Tibial artery (tissue), 4 donors: ENCODE measurements at regions not wholly inside any gene's neighbourhood (a gene's known extent, or its start where the extent isn't known, plus 50 kb on each side); places are given as distances from the start of the nearest gene placed in this dataset.

Experiments
- DNase-seq, 2 donors: peaks; one replicate each; pipeline ENCODE4 v3.0.0-alpha.2; 2019
- H3K27ac ChIP-seq, 2 donors: fragments of 200-600 bp; sonication (generic) in 1 of 2; 1 replicate in 1 of 2; 2 replicates in 1 of 2; pipeline ENCODE4 v1.5.1; 2018 to 2019; ENCODE audit warnings: mild to moderate bottlenecking in 1 of 2
- H3K27me3 ChIP-seq, 2 donors: fragments of 200-600 bp; sonication (generic) in 1 of 2; one replicate each; pipeline versions ENCODE4 v1.5.1 to v1.6.0; 2016 to 2019
- H3K36me3 ChIP-seq, 3 donors: fragments of 200-600 bp; sonication (generic) in 2 of 3; one replicate each; pipeline ENCODE4 v1.5.1; 2016 to 2019; ENCODE audit warnings: mild to moderate bottlenecking in 2 of 3
- H3K4me1 ChIP-seq, 4 donors: fragments of 200-600 bp; sonication (generic) in 2 of 4; 1 replicate in 3 of 4; 2 replicates in 1 of 4; pipeline ENCODE4 v1.5.1; 2016 to 2019
- H3K4me3 ChIP-seq, 2 donors: fragments of 200-600 bp; sonication (generic) in 1 of 2; 1 replicate in 1 of 2; 2 replicates in 1 of 2; pipeline ENCODE4 v1.5.1; 2018 to 2019; ENCODE audit warnings: mild to moderate bottlenecking in 2 of 2
- H3K9me3 ChIP-seq, 3 donors: fragments of 200-600 bp; sonication (generic) in 1 of 3; one replicate each; pipeline ENCODE4 v1.5.1; 2016 to 2019
- intact Hi-C: fragments of 100-400 bp; cut with DNase I; formaldehyde crosslinking; loops from one replicate; pipeline ENCODE4 v1.15.0; 2023; ENCODE audit warnings: low total_unique reads
- TF ChIP-seq, protein P1 (sequence below), 2 experiments: fragments of 200-600 bp in 1 of 2; fragments of 450-650 bp in 1 of 2; IDR thresholded peaks; one replicate each; pipeline ENCODE4 v1.5.1; 2017 to 2019; ENCODE audit warnings: antibody characterized with exemption in 2 of 2, mild to moderate bottlenecking in 1 of 2, moderate library complexity in 1 of 2

DNA sequence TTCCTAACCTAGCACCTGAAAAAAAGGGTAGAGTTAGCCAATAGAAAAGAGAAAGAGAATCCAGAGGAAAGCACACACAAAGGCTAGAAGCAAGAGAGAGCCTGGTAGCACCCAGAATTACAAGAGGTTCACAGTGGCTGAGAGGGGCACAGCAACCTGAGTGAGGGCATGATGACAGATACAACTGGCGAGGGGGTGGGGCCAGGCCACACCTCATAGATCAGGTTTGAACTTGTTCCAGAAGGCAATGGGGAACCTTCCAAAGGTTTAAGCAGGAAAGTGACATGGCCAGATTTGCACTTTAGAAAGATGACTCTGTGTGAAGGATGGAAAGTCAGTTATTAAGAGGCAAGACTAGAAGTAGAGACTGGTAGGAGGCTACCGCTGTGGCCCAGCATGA, 148.0 kb downstream of the TTC32 start:
- intact Hi-C loops = no loop called here
- no peak overlapping the region for H3K4me3 ChIP-seq

DNA sequence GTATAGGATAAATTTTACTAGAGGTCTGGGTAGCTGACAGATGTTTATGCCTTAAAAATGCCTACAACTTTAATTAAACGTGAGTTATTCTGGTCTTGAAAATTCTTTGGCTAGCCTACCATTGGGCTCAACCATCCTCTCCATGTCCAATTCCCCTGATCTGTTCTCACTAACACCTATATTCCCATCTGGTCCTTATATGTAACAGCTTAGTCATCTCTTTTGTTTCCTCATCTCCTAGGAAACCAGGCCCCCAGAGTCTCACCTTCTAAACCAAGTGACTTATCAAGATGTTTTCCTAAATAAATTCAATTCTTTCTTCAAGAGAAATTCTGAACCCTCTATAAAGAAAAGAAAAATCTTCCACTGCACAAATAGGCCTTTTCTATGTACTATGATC, 148.5 kb downstream of the TTC32 start:
- H3K9me3 ChIP-seq = no peaks in the 10 kb centered on the region
- peaks cover 0 to 25% (median 13%) of the 10 kb centered on the region in 4 donors for H3K4me1 ChIP-seq
- TF ChIP-seq, protein P1, sequence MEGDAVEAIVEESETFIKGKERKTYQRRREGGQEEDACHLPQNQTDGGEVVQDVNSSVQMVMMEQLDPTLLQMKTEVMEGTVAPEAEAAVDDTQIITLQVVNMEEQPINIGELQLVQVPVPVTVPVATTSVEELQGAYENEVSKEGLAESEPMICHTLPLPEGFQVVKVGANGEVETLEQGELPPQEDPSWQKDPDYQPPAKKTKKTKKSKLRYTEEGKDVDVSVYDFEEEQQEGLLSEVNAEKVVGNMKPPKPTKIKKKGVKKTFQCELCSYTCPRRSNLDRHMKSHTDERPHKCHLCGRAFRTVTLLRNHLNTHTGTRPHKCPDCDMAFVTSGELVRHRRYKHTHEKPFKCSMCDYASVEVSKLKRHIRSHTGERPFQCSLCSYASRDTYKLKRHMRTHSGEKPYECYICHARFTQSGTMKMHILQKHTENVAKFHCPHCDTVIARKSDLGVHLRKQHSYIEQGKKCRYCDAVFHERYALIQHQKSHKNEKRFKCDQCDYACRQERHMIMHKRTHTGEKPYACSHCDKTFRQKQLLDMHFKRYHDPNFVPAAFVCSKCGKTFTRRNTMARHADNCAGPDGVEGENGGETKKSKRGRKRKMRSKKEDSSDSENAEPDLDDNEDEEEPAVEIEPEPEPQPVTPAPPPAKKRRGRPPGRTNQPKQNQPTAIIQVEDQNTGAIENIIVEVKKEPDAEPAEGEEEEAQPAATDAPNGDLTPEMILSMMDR (IDR thresholded peaks at IDR 0.05) = no peak
- no peak overlapping the region for H3K4me3 ChIP-seq
- no peak overlapping the region for H3K27ac ChIP-seq
- intact Hi-C loops = no loop called here
- no peaks in the 10 kb centered on the region for H3K36me3 ChIP-seq
- no peaks in the 10 kb centered on the region for H3K27me3 ChIP-seq
- DNase-seq = no peak

More for the DNA sequence above, 148.0 kb downstream of the TTC32 start:
- DNase-seq = no peak
- H3K4me1 ChIP-seq = peaks cover 0 to 20% (median 13%) of the 10 kb centered on the region in 4 donors
- no peak overlapping the region for H3K27ac ChIP-seq
- H3K36me3 ChIP-seq = no peaks in the 10 kb centered on the region
- H3K9me3 ChIP-seq = no peaks in the 10 kb centered on the region
- TF ChIP-seq, protein P1 (IDR thresholded peaks at IDR 0.05) = no peak
- no peaks in the 10 kb centered on the region for H3K27me3 ChIP-seq

DNA sequence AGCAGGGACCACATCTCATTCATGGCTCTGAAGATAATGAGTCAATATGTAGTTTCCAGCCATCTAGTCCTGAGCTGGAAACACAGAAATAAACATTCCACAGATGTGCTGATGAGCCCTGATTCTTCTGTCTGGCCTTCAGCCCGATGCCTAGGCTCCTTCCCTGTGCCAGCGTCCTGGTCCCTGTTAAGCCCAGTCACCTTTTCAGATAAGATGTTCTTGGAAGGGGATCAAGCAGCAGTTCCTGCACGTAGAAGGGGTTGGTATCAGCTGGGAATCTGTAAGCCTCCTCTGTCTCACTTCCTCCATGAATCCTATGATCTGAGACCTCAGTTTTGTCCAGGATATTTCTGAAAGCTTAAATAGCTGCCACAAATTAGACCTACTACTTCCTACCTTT, 149.3 kb downstream of the TTC32 start:
- H3K36me3 ChIP-seq = no peaks in the 10 kb centered on the region
- no peaks in the 10 kb centered on the region for H3K9me3 ChIP-seq
- no peak overlapping the region for H3K27ac ChIP-seq
- no peak overlapping the region for H3K4me3 ChIP-seq
- TF ChIP-seq, protein P1 (IDR thresholded peaks at IDR 0.05) = no peak
- H3K27me3 ChIP-seq = no peaks in the 10 kb centered on the region
- peaks cover 0 to 33% (median 20%) of the 10 kb centered on the region in 4 donors for H3K4me1 ChIP-seq
- intact Hi-C loops = no loop called here
- no peak for DNase-seq

DNA sequence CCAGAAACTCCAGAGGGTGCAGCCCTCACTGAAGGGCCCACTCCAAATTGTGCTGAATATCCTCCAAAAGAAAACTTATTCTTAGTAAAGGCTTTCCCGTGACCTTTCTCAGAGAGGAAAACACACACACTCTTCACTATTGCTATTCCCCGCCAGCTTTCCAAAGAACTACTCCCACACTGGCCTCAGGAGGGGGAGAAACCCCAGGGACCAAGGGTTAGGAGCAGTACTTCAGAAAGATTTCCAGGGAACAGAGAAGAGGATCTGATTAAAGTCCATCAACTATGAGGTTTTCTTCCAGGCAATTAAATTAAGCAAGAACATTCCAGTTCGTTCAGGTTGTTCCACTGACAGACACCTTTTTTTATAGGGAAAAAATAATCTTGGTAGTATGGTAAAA, 150.2 kb downstream of the TTC32 start:
- no peaks in the 10 kb centered on the region for H3K9me3 ChIP-seq
- TF ChIP-seq, protein P1 (IDR thresholded peaks at IDR 0.05) = no peak
- no peaks in the 10 kb centered on the region for H3K36me3 ChIP-seq
- no peak overlapping the region for H3K4me3 ChIP-seq
- intact Hi-C loops = no loop called here
- peaks cover 0 to 42% (median 26%) of the 10 kb centered on the region in 4 donors for H3K4me1 ChIP-seq
- no peaks in the 10 kb centered on the region for H3K27me3 ChIP-seq
- no peak for DNase-seq
- H3K27ac ChIP-seq = no peak overlapping the region

DNA sequence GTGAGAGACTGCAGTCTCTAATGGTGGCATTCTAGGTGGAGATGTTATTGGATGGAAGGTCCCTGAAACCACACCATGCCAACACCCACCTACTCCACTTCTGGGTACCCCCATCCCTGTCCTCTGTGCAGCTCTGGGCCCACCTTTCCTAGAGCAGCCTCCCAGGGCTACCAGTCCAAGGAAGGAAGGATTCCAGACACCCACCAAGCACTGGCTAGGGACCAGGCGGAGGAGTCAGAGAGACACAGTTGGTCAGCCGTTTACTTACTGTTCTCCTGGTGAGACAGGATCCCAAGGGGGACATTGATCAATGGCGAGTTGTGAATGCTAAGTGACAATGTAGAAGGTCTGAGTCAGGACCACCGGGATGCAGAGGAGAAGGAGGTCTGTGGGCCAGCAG, 151.6 kb downstream of the TTC32 start:
- DNase-seq = no peak
- Histone ChIP-seq H3K4me1 (peaks cover 0 to 43% (median 26%) of the 10 kb centered on the region in 4 donors), H3K4me3 (no peak overlapping the region), H3K27ac (no peak overlapping the region), H3K9me3 (no peaks in the 10 kb centered on the region), H3K36me3 (no peaks in the 10 kb centered on the region), H3K27me3 (no peaks in the 10 kb centered on the region)
- TF ChIP-seq, protein P1 (IDR thresholded peaks at IDR 0.05) = no peak
- intact Hi-C loops = no loop called here

DNA sequence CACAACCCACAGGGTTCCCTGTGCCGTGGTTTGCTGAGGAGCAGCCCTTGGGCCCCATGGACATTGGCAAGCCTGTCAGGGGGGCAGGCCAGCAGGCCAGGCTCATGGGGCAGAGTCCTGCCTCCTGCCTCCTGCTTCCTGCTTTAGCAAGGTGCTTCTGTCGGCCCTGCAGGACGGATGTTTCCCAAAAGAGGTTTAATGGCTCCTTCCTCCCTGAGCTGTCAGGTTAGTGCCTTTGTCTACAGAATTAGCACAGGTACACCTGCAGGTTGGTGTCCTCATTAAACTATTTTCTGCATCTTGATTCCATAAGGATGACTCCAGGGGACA, 152.3 kb downstream of the TTC32 start:
- Histone ChIP-seq H3K4me1 (peaks cover 0 to 43% (median 26%) of the 10 kb centered on the region in 4 donors), H3K9me3 (no peaks in the 10 kb centered on the region), H3K4me3 (no peak overlapping the region), H3K27ac (no peak overlapping the region), H3K27me3 (no peaks in the 10 kb centered on the region), H3K36me3 (no peaks in the 10 kb centered on the region)
- intact Hi-C loops = loop anchor here (10.0 kb wide), 1 partner anchor 105 kb away; no protein-coding TSS in a partner anchor
- TF ChIP-seq, protein P1 (IDR thresholded peaks at IDR 0.05) = no peak
- no peak for DNase-seq
